ENCODE measurements at regions not wholly inside any gene's neighbourhood (a gene's known extent, or its start where the extent isn't known, plus 50 kb on each side); places are given as distances from the start of the nearest gene placed in this dataset.

DNA sequence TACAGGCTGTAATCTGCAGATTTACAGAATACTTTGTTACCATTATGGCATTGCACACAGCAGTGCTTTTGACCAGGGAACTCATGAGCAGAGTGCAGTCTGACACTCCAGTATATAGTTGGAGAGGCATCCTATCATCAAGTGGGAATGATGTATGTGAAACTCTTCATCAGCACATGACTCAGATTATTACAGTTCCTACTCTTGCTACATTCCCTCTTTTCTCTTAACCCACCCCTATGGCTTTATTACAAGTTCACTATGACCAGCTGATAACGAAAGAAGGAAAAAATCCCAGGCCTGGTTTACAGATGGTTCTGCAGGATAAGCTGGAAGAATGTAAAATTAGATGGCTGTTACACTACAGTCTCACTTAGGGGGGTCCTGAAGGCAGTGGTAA, 385.9 kb downstream of the RASEF start:
- Histone ChIP-seq H2AFZ (ENCODE audit: low read depth, low read length) (no peak overlapping the region), H3K4me3 (ENCODE audit: low read depth in 1 of 2, low read length in 2 of 2) (no peak overlapping the region), H3K36me3 (ENCODE audit: insufficient read depth, low read length) (no peaks in the 10 kb centered on the region), H4K20me1 (ENCODE audit: insufficient read depth, low read length) (no peaks in the 10 kb centered on the region), H3K79me2 (ENCODE audit: insufficient read depth, low read length) (no peaks in the 10 kb centered on the region), H3K9me3 (ENCODE audit: insufficient read depth, low read length, severe bottlenecking) (no peaks in the 10 kb centered on the region), H3K4me1 (ENCODE audit: insufficient read depth, low read length) (no peaks in the 10 kb centered on the region), H3K27me3 (ENCODE audit: insufficient read depth, low read length, poor library complexity) (no peaks in the 10 kb centered on the region), H3K4me2 (ENCODE audit: insufficient read depth, low read length) (no peak overlapping the region), H3K27ac (ENCODE audit: low read length) (no peak overlapping the region), H3K9ac (ENCODE audit: low read depth, low read length) (no peak overlapping the region)
- ATAC-seq (ENCODE audit: insufficient read depth, low read depth) (no peak), DNase-seq (no peak)
- TF ChIP-seq, protein P1, sequence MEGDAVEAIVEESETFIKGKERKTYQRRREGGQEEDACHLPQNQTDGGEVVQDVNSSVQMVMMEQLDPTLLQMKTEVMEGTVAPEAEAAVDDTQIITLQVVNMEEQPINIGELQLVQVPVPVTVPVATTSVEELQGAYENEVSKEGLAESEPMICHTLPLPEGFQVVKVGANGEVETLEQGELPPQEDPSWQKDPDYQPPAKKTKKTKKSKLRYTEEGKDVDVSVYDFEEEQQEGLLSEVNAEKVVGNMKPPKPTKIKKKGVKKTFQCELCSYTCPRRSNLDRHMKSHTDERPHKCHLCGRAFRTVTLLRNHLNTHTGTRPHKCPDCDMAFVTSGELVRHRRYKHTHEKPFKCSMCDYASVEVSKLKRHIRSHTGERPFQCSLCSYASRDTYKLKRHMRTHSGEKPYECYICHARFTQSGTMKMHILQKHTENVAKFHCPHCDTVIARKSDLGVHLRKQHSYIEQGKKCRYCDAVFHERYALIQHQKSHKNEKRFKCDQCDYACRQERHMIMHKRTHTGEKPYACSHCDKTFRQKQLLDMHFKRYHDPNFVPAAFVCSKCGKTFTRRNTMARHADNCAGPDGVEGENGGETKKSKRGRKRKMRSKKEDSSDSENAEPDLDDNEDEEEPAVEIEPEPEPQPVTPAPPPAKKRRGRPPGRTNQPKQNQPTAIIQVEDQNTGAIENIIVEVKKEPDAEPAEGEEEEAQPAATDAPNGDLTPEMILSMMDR (IDR thresholded peaks at IDR 0.05; ENCODE audit: borderline replicate concordance, extremely low read depth, low read length, poor library complexity, severe bottlenecking) = no peak
- no peak for TF ChIP-seq EZH2 (IDR thresholded peaks at IDR 0.05; ENCODE audit: borderline replicate concordance, low read depth, low read length, severe bottlenecking)

DNA sequence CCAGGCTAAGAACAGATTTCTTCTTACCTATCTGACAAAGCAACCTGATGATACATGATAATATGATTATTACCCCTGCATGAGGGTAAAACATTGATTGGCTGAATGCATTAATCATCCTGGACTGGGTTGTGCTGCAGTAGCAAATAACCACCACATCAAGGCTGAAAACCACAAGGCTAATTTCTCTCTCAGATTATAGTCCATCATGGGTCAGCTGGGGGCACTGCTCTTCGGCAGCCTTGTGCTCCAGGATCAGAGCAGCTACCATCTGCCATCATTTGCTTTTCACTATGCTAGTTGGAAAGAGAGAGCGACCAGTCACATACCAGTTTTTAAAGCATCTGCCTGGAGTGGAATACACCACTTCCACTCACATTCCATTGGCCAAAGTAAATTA, 383.5 kb downstream of the RASEF start:
- DNase-seq (no peak), ATAC-seq (ENCODE audit: insufficient read depth, low read depth) (no peak)
- no peak overlapping the region for H3K27ac ChIP-seq (ENCODE audit: low read length)
- H4K20me1 ChIP-seq (ENCODE audit: insufficient read depth, low read length) = no peaks in the 10 kb centered on the region
- H3K36me3 ChIP-seq (ENCODE audit: insufficient read depth, low read length) = no peaks in the 10 kb centered on the region
- no peak overlapping the region for H3K4me2 ChIP-seq (ENCODE audit: insufficient read depth, low read length)
- no peaks in the 10 kb centered on the region for H3K9me3 ChIP-seq (ENCODE audit: insufficient read depth, low read length, severe bottlenecking)
- H2AFZ ChIP-seq (ENCODE audit: low read depth, low read length) = no peak overlapping the region
- no peaks in the 10 kb centered on the region for H3K4me1 ChIP-seq (ENCODE audit: insufficient read depth, low read length)
- no peaks in the 10 kb centered on the region for H3K79me2 ChIP-seq (ENCODE audit: insufficient read depth, low read length)
- TF ChIP-seq, protein P1 (IDR thresholded peaks at IDR 0.05; ENCODE audit: borderline replicate concordance, extremely low read depth, low read length, poor library complexity, severe bottlenecking) = no peak
- TF ChIP-seq EZH2 (IDR thresholded peaks at IDR 0.05; ENCODE audit: borderline replicate concordance, low read depth, low read length, severe bottlenecking) = no peak
- H3K4me3 ChIP-seq (ENCODE audit: low read depth in 1 of 2, low read length in 2 of 2) = no peak overlapping the region
- no peak overlapping the region for H3K9ac ChIP-seq (ENCODE audit: low read depth, low read length)
- no peaks in the 10 kb centered on the region for H3K27me3 ChIP-seq (ENCODE audit: insufficient read depth, low read length, poor library complexity)

DNA sequence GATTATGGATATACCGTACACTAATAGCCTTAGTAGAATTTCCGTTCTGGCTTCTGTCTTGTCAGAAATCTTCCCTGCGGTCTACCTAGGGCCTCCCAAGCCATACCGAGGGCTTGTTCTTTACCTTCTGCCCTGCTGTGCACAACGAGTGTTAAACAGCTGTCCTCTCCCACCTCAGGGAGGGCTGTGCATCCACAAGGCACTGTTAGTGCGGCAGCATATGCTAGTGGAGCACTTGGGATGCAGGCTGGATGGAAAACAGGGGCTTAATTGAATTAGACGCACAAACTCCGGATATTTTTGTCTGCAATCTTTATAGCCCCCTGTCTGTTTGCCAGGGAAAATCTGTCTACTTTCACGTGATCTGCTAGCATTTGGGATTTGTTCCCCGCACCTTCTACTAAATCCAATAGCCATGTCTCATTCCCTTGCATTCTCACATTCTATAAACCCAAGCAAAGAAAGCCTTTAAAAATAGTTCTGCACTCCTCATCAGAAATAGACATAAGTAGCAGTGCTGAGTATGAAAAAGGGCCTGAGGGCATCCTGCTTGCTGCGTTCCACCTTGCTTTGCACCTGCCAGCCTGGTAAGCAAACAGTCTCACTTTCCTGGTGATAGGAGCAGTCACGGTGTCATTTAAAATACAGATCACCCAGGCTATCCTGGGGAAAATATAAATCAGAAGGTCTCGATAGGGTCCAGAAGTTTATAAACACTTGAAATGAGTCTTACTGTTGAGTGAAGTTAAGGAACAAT, 382.6 kb downstream of the RASEF start:
- Histone ChIP-seq H3K36me3 (ENCODE audit: insufficient read depth, low read length) (no peaks in the 10 kb centered on the region), H3K4me1 (ENCODE audit: insufficient read depth, low read length) (no peaks in the 10 kb centered on the region), H3K27me3 (ENCODE audit: insufficient read depth, low read length, poor library complexity) (no peaks in the 10 kb centered on the region), H3K9me3 (ENCODE audit: insufficient read depth, low read length, severe bottlenecking) (no peaks in the 10 kb centered on the region), H2AFZ (ENCODE audit: low read depth, low read length) (no peak overlapping the region), H3K9ac (ENCODE audit: low read depth, low read length) (no peak overlapping the region), H3K4me3 (ENCODE audit: low read depth in 1 of 2, low read length in 2 of 2) (no peak overlapping the region), H4K20me1 (ENCODE audit: insufficient read depth, low read length) (no peaks in the 10 kb centered on the region), H3K4me2 (ENCODE audit: insufficient read depth, low read length) (no peak overlapping the region), H3K79me2 (ENCODE audit: insufficient read depth, low read length) (no peaks in the 10 kb centered on the region), H3K27ac (ENCODE audit: low read length) (no peak overlapping the region)
- DNase-seq (no peak), ATAC-seq (ENCODE audit: insufficient read depth, low read depth) (no peak)
- no peak for TF ChIP-seq EZH2 (IDR thresholded peaks at IDR 0.05; ENCODE audit: borderline replicate concordance, low read depth, low read length, severe bottlenecking)
- TF ChIP-seq, protein P1 (IDR thresholded peaks at IDR 0.05; ENCODE audit: borderline replicate concordance, extremely low read depth, low read length, poor library complexity, severe bottlenecking) = no peak
